HG03196 (cell line): ENCODE measurements at regions not wholly inside any gene's neighbourhood (a gene's known extent, or its start where the extent isn't known, plus 50 kb on each side); places are given as distances from the start of the nearest gene placed in this dataset.
A peak's percentile ranks its signal among the peaks of the same experiment; 100 is the strongest.
"Not testable (repeated sequence)": the region's sequence is repeated elsewhere in the genome, so short reads cannot be mapped to it uniquely, and the experiment has no call there.

ENCODE experiments used
- ATAC-seq: cut with Tn5 transposase; IDR thresholded peaks from one replicate; pipeline ENCODE4 v1.9.1; 2021; ENCODE audit not compliant: unreplicated experiment

- ATAC-seq: peak; percentile 85
Measured at GRCh38 chr12:84507956-84508850, 404.4 kb downstream of the SLC6A15 start.

- ATAC-seq: no peak
Measured at GRCh38 chr12:84506282-84506681, 406.3 kb downstream of the SLC6A15 start.

GRCh38 chr12:84502907-84503787 lies 409.5 kb downstream of the SLC6A15 start:
- peak; percentile 77 for ATAC-seq

GRCh38 chr12:84502180-84502860 lies 410.3 kb downstream of the SLC6A15 start:
- ATAC-seq: no peak

GRCh38 chr12:84497819-84498218 lies 414.8 kb downstream of the SLC6A15 start:
- no peak for ATAC-seq

- no peak for ATAC-seq
Measured at GRCh38 chr12:84495711-84496110, 416.9 kb downstream of the SLC6A15 start.

GRCh38 chr12:84492351-84492883 lies 420.2 kb downstream of the SLC6A15 start:
- no peak for ATAC-seq

GRCh38 chr12:84484798-84485197 lies 427.8 kb downstream of the SLC6A15 start:
- no peak for ATAC-seq

GRCh38 chr12:84480803-84481202 lies 431.8 kb downstream of the SLC6A15 start:
- no peak for ATAC-seq

- ATAC-seq: no peak
Measured at GRCh38 chr12:84470361-84470760, 442.2 kb downstream of the SLC6A15 start.

- ATAC-seq: no peak
Measured at GRCh38 chr12:84464616-84465015, 448.0 kb downstream of the SLC6A15 start.

- no peak for ATAC-seq
Measured at GRCh38 chr12:84463741-84464495, 448.7 kb downstream of the SLC6A15 start.

GRCh38 chr12:84455598-84455997 lies 457.0 kb downstream of the SLC6A15 start:
- no peak for ATAC-seq

GRCh38 chr12:84446478-84446877 lies 466.1 kb downstream of the SLC6A15 start:
- ATAC-seq: not testable (repeated sequence)

- no peak for ATAC-seq
Measured at GRCh38 chr12:84436134-84436533, 476.5 kb downstream of the SLC6A15 start.

GRCh38 chr12:84435682-84436081 lies 476.9 kb downstream of the SLC6A15 start:
- ATAC-seq: no peak

- ATAC-seq: no peak
Measured at GRCh38 chr12:84422340-84422739, 490.3 kb downstream of the SLC6A15 start.

GRCh38 chr12:84421103-84421502 lies 491.5 kb downstream of the SLC6A15 start:
- ATAC-seq: no peak

GRCh38 chr12:84416626-84417025 lies 496.0 kb downstream of the SLC6A15 start:
- no peak for ATAC-seq

- ATAC-seq: no peak
Measured at GRCh38 chr12:84415946-84416345, 496.7 kb downstream of the SLC6A15 start.
